ENCODE measurements at regions not wholly inside any gene's neighbourhood (a gene's known extent, or its start where the extent isn't known, plus 50 kb on each side); places are given as distances from the start of the nearest gene placed in this dataset.

DNA sequence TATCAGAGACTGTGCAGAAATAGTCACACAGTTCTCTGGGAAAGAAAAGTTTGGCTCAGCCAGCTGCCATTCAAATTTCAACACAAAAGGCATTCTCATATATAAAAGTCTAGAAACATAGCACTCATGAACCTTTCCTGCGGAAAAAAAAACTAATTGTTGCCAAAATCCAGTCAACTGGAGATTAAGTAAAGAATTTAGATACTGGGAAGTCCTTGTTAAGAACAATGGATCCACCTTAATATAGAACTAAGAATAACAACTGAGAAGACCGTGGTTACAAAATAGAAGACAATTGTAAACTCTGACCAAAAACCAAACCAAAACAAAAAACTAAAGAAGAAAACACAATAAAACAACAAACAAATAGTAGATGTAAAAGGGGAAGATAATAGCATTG is 238.8 kb upstream of the PCSK5 start:
- H3K4me3 ChIP-seq (ENCODE audit: low read length): no peak overlapping the region
- DNase-seq (ENCODE audit: low read depth): no peak
- TF ChIP-seq, protein P1, sequence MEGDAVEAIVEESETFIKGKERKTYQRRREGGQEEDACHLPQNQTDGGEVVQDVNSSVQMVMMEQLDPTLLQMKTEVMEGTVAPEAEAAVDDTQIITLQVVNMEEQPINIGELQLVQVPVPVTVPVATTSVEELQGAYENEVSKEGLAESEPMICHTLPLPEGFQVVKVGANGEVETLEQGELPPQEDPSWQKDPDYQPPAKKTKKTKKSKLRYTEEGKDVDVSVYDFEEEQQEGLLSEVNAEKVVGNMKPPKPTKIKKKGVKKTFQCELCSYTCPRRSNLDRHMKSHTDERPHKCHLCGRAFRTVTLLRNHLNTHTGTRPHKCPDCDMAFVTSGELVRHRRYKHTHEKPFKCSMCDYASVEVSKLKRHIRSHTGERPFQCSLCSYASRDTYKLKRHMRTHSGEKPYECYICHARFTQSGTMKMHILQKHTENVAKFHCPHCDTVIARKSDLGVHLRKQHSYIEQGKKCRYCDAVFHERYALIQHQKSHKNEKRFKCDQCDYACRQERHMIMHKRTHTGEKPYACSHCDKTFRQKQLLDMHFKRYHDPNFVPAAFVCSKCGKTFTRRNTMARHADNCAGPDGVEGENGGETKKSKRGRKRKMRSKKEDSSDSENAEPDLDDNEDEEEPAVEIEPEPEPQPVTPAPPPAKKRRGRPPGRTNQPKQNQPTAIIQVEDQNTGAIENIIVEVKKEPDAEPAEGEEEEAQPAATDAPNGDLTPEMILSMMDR (conservative IDR thresholded peaks at IDR 0.05; ENCODE audit: low read depth, low read length): no peak

DNA sequence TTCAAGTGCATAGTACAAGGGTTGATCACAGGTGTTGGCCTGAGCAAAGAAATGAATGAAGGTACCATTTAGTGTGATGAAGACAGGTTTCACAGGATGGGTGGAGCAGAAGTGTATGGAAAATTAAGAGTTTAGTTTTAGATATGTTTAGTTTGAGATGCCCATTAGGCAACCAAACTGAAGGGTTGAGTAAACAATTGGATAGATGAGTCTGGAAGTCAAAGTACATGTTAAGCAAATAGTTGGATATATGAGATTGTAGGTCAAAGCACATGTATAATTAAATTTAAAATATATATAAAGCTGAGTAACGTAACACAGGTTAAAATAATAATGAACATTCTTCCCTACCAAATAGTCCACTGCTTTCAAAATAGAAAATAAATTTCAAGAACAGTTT is 237.1 kb upstream of the PCSK5 start:
- TF ChIP-seq, protein P1 (conservative IDR thresholded peaks at IDR 0.05; ENCODE audit: low read depth, low read length): no peak
- H3K4me3 ChIP-seq (ENCODE audit: low read length): no peak overlapping the region
- DNase-seq (ENCODE audit: low read depth): no peak

DNA sequence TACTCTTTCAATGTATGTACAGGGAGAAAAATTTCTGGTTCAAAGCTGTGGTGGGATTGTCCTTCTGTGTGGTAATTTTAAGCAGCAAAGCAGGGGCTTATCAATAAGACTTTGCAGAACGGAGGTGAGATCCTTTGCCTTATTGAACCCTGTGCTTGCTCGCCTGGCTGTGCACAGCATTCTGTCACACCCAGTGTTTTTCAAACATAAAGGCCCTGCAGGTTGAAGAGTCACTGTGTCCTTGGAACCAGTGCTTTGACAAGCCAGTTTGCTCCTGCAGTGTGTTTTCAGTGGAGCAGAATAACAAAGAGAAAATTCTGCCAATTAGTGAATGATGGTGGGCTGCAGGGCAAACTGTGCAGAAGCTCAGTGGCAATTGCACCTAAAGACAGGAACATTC is 236.7 kb upstream of the PCSK5 start:
- no peak for DNase-seq (ENCODE audit: low read depth)
- H3K4me3 ChIP-seq (ENCODE audit: low read length): no peak overlapping the region
- TF ChIP-seq, protein P1 (conservative IDR thresholded peaks at IDR 0.05; ENCODE audit: low read depth, low read length): no peak

DNA sequence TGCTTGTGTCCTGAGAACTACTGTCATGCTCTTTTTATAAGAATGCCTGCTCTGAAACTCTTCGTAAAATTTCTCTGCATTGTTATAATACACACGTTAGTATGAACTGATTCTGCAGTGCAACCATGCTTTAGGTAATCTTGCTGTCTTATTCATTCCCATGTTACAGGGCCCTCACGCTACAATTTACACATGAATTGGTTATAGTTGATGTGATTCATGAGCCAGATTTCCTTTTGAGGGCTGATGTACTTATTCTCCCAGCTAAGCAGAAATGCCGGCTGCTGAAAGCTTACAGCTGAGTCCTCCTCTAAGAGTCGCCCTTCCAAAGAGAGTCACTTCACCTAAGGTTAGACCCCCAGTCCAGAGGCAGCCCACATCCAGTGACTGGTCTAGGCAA is 233.5 kb upstream of the PCSK5 start:
- no peak for DNase-seq (ENCODE audit: low read depth)
- TF ChIP-seq, protein P1 (conservative IDR thresholded peaks at IDR 0.05; ENCODE audit: low read depth, low read length): no peak
- H3K4me3 ChIP-seq (ENCODE audit: low read length): no peak overlapping the region

DNA sequence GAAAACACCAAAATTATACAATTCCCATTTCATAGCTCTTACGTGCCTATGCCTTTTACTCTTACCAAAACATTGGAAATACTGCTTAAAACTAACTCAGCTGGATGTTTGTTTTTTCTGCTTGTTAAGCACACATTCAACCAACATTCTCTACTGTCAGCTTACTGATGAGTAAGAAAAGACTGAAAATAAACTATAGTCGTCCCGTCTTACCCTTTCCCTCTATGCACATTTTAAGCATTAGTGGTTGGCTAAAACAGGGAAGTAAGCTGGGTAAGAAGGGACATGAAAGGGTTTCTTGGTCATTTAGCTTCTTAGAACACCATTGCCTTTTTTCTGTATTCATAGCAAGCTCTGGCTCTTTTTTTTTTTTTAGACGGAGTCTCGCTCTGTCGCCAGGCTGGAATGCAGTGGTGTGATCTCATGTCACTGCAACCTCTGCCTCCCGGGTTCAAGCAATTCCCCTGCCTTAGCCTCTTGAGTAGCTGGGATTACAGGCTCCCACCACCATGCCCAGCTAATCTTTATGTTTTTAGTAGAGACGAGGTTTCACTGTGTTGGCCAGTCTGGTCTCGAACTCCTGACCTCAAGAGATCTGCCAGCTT is 232.1 kb upstream of the PCSK5 start:
- H3K4me3 ChIP-seq (ENCODE audit: low read length): no peak overlapping the region
- no peak for DNase-seq (ENCODE audit: low read depth)
- TF ChIP-seq, protein P1 (conservative IDR thresholded peaks at IDR 0.05; ENCODE audit: low read depth, low read length): no peak

DNA sequence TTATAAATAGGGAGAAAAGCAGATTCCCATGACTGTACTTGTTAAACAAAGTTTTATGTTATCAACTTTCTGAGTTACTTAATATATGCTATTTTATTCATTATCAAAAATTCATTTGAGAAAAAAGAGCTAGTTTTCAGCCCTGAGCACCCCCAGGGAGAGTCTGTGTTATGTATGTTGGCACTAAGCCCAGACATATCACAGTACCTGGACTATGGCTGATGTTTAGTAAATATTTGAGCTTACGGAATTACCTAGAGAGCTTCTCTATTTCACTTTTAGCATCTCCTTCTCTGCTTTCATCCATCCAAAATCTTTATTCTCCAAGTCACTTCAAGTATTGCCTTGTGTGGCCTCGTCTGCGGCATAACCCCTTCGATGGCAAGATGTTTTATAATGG is 225.9 kb upstream of the PCSK5 start:
- TF ChIP-seq, protein P1 (conservative IDR thresholded peaks at IDR 0.05; ENCODE audit: low read depth, low read length): no peak
- H3K4me3 ChIP-seq (ENCODE audit: low read length): no peak overlapping the region
- no peak for DNase-seq (ENCODE audit: low read depth)

DNA sequence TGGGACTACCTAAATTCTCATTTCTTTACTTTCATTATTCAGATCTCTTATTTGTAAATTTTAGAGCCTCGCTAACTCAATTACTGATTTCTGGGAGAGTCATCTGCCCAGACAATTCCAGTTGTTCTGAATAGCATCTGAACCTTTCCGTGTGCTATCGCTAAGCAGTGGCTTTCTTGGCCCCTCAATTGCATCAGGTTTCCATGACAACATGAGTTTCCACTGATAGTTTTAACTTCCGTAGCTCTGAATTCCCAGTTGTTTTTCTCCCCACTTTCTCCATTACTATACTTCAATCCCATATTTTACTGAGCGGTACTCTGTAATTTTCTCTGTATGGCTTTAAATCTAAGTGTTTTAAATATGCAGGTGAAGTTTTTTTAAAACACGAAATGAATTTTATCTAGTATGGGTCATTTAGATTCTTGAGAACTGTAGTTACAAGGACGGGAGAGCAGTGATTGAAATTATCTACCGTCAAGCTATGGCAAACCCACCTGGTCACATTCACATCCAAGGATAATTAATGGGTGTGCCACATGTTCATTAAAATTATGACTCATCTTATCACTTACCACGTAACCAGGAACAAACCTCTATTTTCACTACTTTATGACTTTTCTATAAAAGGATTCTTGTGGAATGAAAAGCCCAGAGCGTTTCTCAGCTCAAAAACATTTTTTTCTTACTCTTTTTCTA is 223.5 kb upstream of the PCSK5 start:
- TF ChIP-seq, protein P1 (conservative IDR thresholded peaks at IDR 0.05; ENCODE audit: low read depth, low read length): no peak
- DNase-seq (ENCODE audit: low read depth): no peak
- H3K4me3 ChIP-seq (ENCODE audit: low read length): no peak overlapping the region
